G401 (cell line): ENCODE measurements at regions not wholly inside any gene's neighbourhood (a gene's known extent, or its start where the extent isn't known, plus 50 kb on each side); places are given as distances from the start of the nearest gene placed in this dataset.
"Not testable (repeated sequence)": the region's sequence is repeated elsewhere in the genome, so short reads cannot be mapped to it uniquely, and the experiment has no call there.

Source experiments
- DNase-seq: peaks from one replicate; pipeline ENCODE4 v3.0.0-alpha.2; 2015; ENCODE audit warnings: low spot score
- in situ Hi-C: cut with HindIII; loops from 2 replicates; pipeline ENCODE4 v1.10.0; 2016; ENCODE audit warnings: low sequenced_read_pairs, mixed read lengths

- DNase-seq: no peak
- in situ Hi-C loops: no loop called here
Observed at GRCh38 chr2:166831930-166832329, 56.4 kb upstream of the XIRP2 start.

- in situ Hi-C loops: no loop called here
- DNase-seq: no peak
Observed at GRCh38 chr2:166825914-166826313, 62.4 kb upstream of the XIRP2 start.

GRCh38 chr2:166814335-166814734, 73.9 kb upstream of the XIRP2 start:
- no peak for DNase-seq
- in situ Hi-C loops: no loop called here

GRCh38 chr2:166812166-166812891, 76.0 kb upstream of the XIRP2 start:
- no peak for DNase-seq
- in situ Hi-C loops: no loop called here

GRCh38 chr2:166805753-166806152, 82.5 kb upstream of the XIRP2 start:
- no peak for DNase-seq
- in situ Hi-C loops: no loop called here

- no peak for DNase-seq
- in situ Hi-C loops: no loop called here
Observed at GRCh38 chr2:166803373-166804000, 84.8 kb upstream of the XIRP2 start.

- DNase-seq: no peak
- in situ Hi-C loops: no loop called here
Observed at GRCh38 chr2:166802475-166802874, 85.8 kb upstream of the XIRP2 start.

- in situ Hi-C loops: no loop called here
Observed at GRCh38 chr2:166792808-166793207, 95.5 kb upstream of the XIRP2 start.

GRCh38 chr2:166786707-166787106, 101.6 kb upstream of the XIRP2 start:
- no peak for DNase-seq
- in situ Hi-C loops: no loop called here

More at GRCh38 chr2:166792808-166793207, 95.5 kb upstream of the XIRP2 start:
- DNase-seq: no peak

- in situ Hi-C loops: no loop called here
- no peak for DNase-seq
Observed at GRCh38 chr2:166784296-166784946, 103.9 kb upstream of the XIRP2 start.

GRCh38 chr2:166775176-166775575, 113.1 kb upstream of the XIRP2 start:
- no peak for DNase-seq
- in situ Hi-C loops: no loop called here

- no peak for DNase-seq
- in situ Hi-C loops: no loop called here
Observed at GRCh38 chr2:166773308-166773949, 114.9 kb upstream of the XIRP2 start.

- DNase-seq: no peak
- in situ Hi-C loops: no loop called here
Observed at GRCh38 chr2:166768393-166769123, 119.7 kb upstream of the XIRP2 start.

GRCh38 chr2:166766769-166767322, 121.4 kb upstream of the XIRP2 start:
- DNase-seq, in situ Hi-C loops: not testable (repeated sequence)

GRCh38 chr2:166766220-166766619, 122.1 kb upstream of the XIRP2 start:
- no peak for DNase-seq
- in situ Hi-C loops: no loop called here

GRCh38 chr2:166765141-166765540, 123.1 kb upstream of the XIRP2 start:
- no peak for DNase-seq
- in situ Hi-C loops: no loop called here

- in situ Hi-C loops: no loop called here
- DNase-seq: no peak
Observed at GRCh38 chr2:166764702-166765101, 123.6 kb upstream of the XIRP2 start.

GRCh38 chr2:166764216-166764615, 124.1 kb upstream of the XIRP2 start:
- in situ Hi-C loops: no loop called here
- DNase-seq: no peak

- in situ Hi-C loops: no loop called here
- no peak for DNase-seq
Observed at GRCh38 chr2:166762746-166763145, 125.5 kb upstream of the XIRP2 start.
